Osteoblast (primary cell): ENCODE measurements at regions not wholly inside any gene's neighbourhood (a gene's known extent, or its start where the extent isn't known, plus 50 kb on each side); places are given as distances from the start of the nearest gene placed in this dataset.

Source experiments
- DNase-seq: peaks from one replicate; pipeline ENCODE4 v3.0.0; 2011; ENCODE audit warnings: low spot score, mixed read lengths; ENCODE audit not compliant: insufficient read length; ENCODE audit errors: missing footprints
- H2AFZ ChIP-seq: 2 replicates; pipeline ENCODE4 v1.6.0; 2011; ENCODE audit warnings: mild to moderate bottlenecking, low read length
- H3K27ac ChIP-seq: 2 replicates; pipeline ENCODE4 v1.5.1; 2011; ENCODE audit warnings: mild to moderate bottlenecking, low read depth, low read length, moderate library complexity
- H3K27me3 ChIP-seq: 2 replicates; pipeline ENCODE4 v1.6.0; 2012; ENCODE audit warnings: mild to moderate bottlenecking, control low read depth, inconsistent platforms, low read length, moderate library complexity; ENCODE audit not compliant: insufficient read depth
- H3K36me3 ChIP-seq: 2 replicates; pipeline ENCODE4 v1.5.1; 2011; ENCODE audit warnings: mild to moderate bottlenecking, low read length, control low read depth, moderate library complexity; ENCODE audit not compliant: insufficient read depth
- H3K4me1 ChIP-seq: 2 replicates; pipeline ENCODE4 v1.5.1; 2011; ENCODE audit warnings: mild to moderate bottlenecking, low read length, control low read depth, moderate library complexity; ENCODE audit not compliant: insufficient read depth
- H3K4me2 ChIP-seq: 2 replicates; pipeline ENCODE4 v1.6.0; 2011; ENCODE audit warnings: mild to moderate bottlenecking, low read length; ENCODE audit not compliant: insufficient read depth
- H3K4me3 ChIP-seq: fragments of 200-600 bp; sonication (generic); 3 replicates; pipeline ENCODE4 v1.5.1; 2012; ENCODE audit warnings: mild to moderate bottlenecking, low read length, inconsistent platforms; ENCODE audit not compliant: insufficient read depth
- H3K79me2 ChIP-seq: 2 replicates; pipeline ENCODE4 v1.6.0; 2012; ENCODE audit warnings: mild to moderate bottlenecking, low read length, control low read depth, inconsistent platforms; ENCODE audit not compliant: insufficient read depth
- H3K9me3 ChIP-seq: 2 replicates; pipeline ENCODE4 v1.5.1; 2011; ENCODE audit warnings: low read depth, low read length, control low read depth
- H4K20me1 ChIP-seq: 2 replicates; pipeline ENCODE4 v1.6.0; 2012; ENCODE audit warnings: mild to moderate bottlenecking, low read length, control low read depth; ENCODE audit not compliant: insufficient read depth
- CTCF ChIP-seq: IDR thresholded peaks from 2 replicates; pipeline ENCODE4 v1.5.1; 2011; ENCODE audit warnings: mild to moderate bottlenecking, low read depth, low read length, moderate library complexity; ENCODE audit errors: extremely low read depth

- Histone ChIP-seq H3K9me3 (no peaks in the 10 kb centered on the region), H3K4me1 (peaks cover 35% of the 10 kb centered on the region), H3K4me3 (no peak overlapping the region), H3K27ac (peak overlapping the region; percentile 62), H3K36me3 (no peaks in the 10 kb centered on the region), H2AFZ (no peak overlapping the region), H3K4me2 (no peak overlapping the region), H4K20me1 (no peaks in the 10 kb centered on the region), H3K27me3 (no peaks in the 10 kb centered on the region), H3K79me2 (no peaks in the 10 kb centered on the region)
- no peak for TF ChIP-seq CTCF
- no peak for DNase-seq
Measured at GRCh38 chr11:130647371-130647770, 198.9 kb downstream of the ADAMTS15 start.

GRCh38 chr11:130649801-130650200 lies 201.4 kb downstream of the ADAMTS15 start:
- no peaks in the 10 kb centered on the region for H3K79me2 ChIP-seq
- no peak overlapping the region for H2AFZ ChIP-seq
- H3K36me3 ChIP-seq = no peaks in the 10 kb centered on the region
- H3K9me3 ChIP-seq = no peaks in the 10 kb centered on the region
- no peaks in the 10 kb centered on the region for H3K27me3 ChIP-seq
- TF ChIP-seq CTCF = no peak
- no peak overlapping the region for H3K27ac ChIP-seq
- H3K4me2 ChIP-seq = no peak overlapping the region
- H3K4me1 ChIP-seq = peaks cover 49% of the 10 kb centered on the region
- no peak for DNase-seq
- H4K20me1 ChIP-seq = no peaks in the 10 kb centered on the region
- H3K4me3 ChIP-seq = no peak overlapping the region

- Histone ChIP-seq H3K36me3 (no peaks in the 10 kb centered on the region), H3K27ac (no peak overlapping the region), H3K79me2 (no peaks in the 10 kb centered on the region), H4K20me1 (no peaks in the 10 kb centered on the region), H3K4me1 (peaks cover 46% of the 10 kb centered on the region), H3K27me3 (no peaks in the 10 kb centered on the region), H2AFZ (no peak overlapping the region), H3K9me3 (no peaks in the 10 kb centered on the region), H3K4me3 (no peak overlapping the region), H3K4me2 (no peak overlapping the region)
- no peak for TF ChIP-seq CTCF
- DNase-seq = peak; percentile 57
Measured at GRCh38 chr11:130650456-130651030, 202.1 kb downstream of the ADAMTS15 start.

GRCh38 chr11:130651066-130651855 lies 202.8 kb downstream of the ADAMTS15 start:
- H3K27ac ChIP-seq = no peak overlapping the region
- H3K36me3 ChIP-seq = no peaks in the 10 kb centered on the region
- no peak for DNase-seq
- TF ChIP-seq CTCF = no peak
- peaks cover 39% of the 10 kb centered on the region for H3K4me1 ChIP-seq
- H4K20me1 ChIP-seq = no peaks in the 10 kb centered on the region
- no peak overlapping the region for H2AFZ ChIP-seq
- H3K4me2 ChIP-seq = no peak overlapping the region
- no peaks in the 10 kb centered on the region for H3K27me3 ChIP-seq
- H3K4me3 ChIP-seq = no peak overlapping the region
- H3K9me3 ChIP-seq = no peaks in the 10 kb centered on the region
- no peaks in the 10 kb centered on the region for H3K79me2 ChIP-seq
